Stimulated activated effector memory CD8-positive, alpha-beta T cell treated with anti-CD3 and anti-CD28 coated beads, Interleukin-12 subunit alpha, Interleukin-12 subunit beta, amount 100 ng/mL, for 72 hours (primary cell): ENCODE measurements at regions not wholly inside any gene's neighbourhood (a gene's known extent, or its start where the extent isn't known, plus 50 kb on each side); places are given as distances from the start of the nearest gene placed in this dataset.
A peak's percentile ranks its signal among the peaks of the same experiment; 100 is the strongest.

Experiments used
- ATAC-seq: fragments of 150-1000 bp; cut with Tn5 transposase; 2 replicates; pipeline ENCODE4 v1.10.0; 2021
- DNase-seq, 2 donors: peaks; one replicate each; pipeline ENCODE4 v3.0.0; 2021 to 2022; ENCODE audit warnings: low spot score in 2 of 2
- H3K27ac Mint-ChIP-seq: one replicate; pipeline ENCODE4 v1.8.0; 2022; ENCODE audit warnings: mild to moderate bottlenecking, mixed read lengths
- H3K36me3 Mint-ChIP-seq: one replicate; pipeline ENCODE4 v1.8.0; 2022; ENCODE audit warnings: mild to moderate bottlenecking, mixed read lengths
- H3K4me1 Mint-ChIP-seq: one replicate; pipeline ENCODE4 v1.8.0; 2022; ENCODE audit warnings: mixed read lengths
- H3K4me3 Mint-ChIP-seq: one replicate; pipeline ENCODE4 v1.8.0; 2022; ENCODE audit warnings: mild to moderate bottlenecking, mixed read lengths
- H3K9me3 Mint-ChIP-seq: one replicate; pipeline ENCODE4 v1.8.0; 2022; ENCODE audit warnings: mixed read lengths

DNA sequence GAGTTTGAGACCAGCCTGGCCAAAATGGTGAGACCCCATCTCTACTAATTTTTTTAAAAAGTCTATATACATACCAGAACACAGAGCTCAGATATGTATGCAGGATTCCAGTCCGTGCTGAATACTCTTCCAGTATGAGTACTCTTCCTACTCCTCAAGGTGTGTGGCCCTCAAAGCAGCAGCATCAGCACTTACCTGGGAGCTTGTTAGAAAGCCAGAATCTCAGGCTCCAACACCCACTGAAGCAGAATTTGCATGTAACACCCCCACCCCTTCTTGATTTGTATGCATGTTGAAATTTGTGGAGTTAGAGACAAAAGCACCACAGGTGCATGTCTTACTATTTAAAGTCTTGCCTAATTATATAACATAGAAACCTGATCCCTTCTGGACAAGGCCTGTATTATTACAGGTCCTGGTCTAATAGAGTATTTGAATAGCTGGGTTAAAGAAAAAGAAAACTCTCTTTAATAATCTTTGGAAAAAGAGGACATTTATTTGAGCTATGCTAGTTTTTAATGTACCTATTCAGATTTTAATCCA lies 50.3 kb upstream of the NFE2L2 start:
- Mint-ChIP-seq H3K4me3 (no peak overlapping the region), H3K27ac (no peak overlapping the region), H3K9me3 (peaks cover 4% of the 10 kb centered on the region), H3K36me3 (no peaks in the 10 kb centered on the region), H3K4me1 (peaks cover 11% of the 10 kb centered on the region)
- DNase-seq (no peak), ATAC-seq (no peak)

DNA sequence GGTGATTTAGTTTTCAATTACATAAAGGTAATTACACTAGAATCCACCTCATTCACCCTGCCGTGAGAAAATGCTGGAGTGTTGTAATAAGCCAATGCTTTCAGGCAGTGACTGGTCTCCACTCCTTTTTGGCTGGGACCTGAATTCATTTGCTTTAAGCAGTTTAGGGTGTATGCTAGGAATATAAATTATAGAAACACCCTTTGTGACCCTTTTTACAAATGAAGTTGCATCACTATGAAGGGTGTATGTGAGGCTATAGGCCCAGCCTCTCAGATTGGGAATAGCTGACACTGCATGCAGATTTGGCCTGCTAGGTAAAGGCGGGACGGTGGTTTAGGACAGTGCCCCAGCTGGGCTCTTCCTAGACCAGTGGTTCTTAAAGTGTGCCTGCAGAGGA lies 50.8 kb upstream of the NFE2L2 start:
- Mint-ChIP-seq H3K36me3 (no peaks in the 10 kb centered on the region), H3K27ac (no peak overlapping the region), H3K4me1 (peaks cover 7% of the 10 kb centered on the region), H3K9me3 (peaks cover 4% of the 10 kb centered on the region), H3K4me3 (no peak overlapping the region)
- DNase-seq (no peak), ATAC-seq (no peak)

DNA sequence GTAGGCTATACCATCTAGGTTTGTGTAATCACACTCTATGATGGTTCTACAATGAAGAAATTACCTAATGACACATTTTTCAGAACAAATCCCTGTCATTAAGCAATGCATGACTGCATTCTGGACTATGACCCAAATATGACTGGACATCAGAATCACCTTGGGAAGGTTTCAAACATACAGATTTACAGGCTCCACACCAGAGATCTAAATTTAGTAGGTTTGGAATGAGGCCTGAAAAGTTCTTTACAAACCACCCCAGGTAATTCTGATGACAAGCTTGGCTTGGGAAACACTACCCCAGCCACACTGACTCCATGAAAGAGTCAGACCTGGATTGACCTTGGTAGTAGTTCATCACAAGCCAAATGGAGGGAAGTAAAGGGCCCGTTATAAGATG lies 52.2 kb upstream of the NFE2L2 start:
- DNase-seq (no peak), ATAC-seq (no peak)
- no peaks in the 10 kb centered on the region for H3K4me1 Mint-ChIP-seq
- no peaks in the 10 kb centered on the region for H3K36me3 Mint-ChIP-seq
- H3K27ac Mint-ChIP-seq: no peak overlapping the region
- no peak overlapping the region for H3K4me3 Mint-ChIP-seq
- H3K9me3 Mint-ChIP-seq: peaks cover 4% of the 10 kb centered on the region

DNA sequence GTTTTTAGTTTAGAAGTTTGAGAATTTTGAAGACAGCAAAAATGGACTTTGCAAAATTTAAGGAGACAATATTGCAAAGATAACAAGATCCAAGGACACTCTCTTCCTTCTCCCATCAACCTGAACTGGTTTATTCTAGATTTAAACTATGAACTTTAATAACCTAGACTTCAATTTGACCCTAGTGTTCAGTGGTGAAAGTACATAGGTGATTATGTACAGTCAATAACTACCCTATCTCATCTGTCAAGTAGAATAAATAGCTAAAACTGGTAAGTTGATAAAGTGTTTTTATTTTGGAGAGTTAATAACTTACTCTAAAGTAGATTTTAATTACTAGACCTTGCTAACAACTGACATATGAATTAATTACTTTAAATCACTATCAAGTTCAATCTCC lies 52.9 kb upstream of the NFE2L2 start:
- ATAC-seq: no peak
- Mint-ChIP-seq H3K4me1 (no peaks in the 10 kb centered on the region), H3K27ac (no peak overlapping the region)

DNA sequence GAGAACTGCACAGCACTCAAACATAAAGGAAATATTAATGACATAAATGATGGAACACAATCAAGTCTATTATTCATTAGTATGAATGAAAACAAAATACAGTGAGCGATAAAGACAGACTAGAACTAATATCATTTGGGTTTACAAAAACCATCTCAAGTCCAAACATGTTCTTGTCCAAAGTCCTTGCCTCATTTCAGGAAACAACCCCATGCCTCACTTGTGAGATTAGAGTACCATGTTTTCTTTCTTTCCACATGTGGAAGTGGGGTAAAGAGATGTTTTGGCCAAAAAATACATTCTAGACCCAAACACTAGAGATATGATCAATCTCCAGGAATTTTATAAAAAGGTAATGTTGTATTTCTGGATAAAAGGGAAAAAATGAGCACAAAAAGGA lies 53.3 kb upstream of the NFE2L2 start:
- Mint-ChIP-seq H3K36me3 (no peaks in the 10 kb centered on the region), H3K9me3 (no peaks in the 10 kb centered on the region), H3K4me3 (no peak overlapping the region), H3K27ac (no peak overlapping the region), H3K4me1 (no peaks in the 10 kb centered on the region)
- DNase-seq: no peak
- no peak for ATAC-seq

More for the DNA sequence above, 52.9 kb upstream of the NFE2L2 start:
- DNase-seq: no peak
- H3K36me3 Mint-ChIP-seq: no peaks in the 10 kb centered on the region
- no peak overlapping the region for H3K4me3 Mint-ChIP-seq
- H3K9me3 Mint-ChIP-seq: no peaks in the 10 kb centered on the region

DNA sequence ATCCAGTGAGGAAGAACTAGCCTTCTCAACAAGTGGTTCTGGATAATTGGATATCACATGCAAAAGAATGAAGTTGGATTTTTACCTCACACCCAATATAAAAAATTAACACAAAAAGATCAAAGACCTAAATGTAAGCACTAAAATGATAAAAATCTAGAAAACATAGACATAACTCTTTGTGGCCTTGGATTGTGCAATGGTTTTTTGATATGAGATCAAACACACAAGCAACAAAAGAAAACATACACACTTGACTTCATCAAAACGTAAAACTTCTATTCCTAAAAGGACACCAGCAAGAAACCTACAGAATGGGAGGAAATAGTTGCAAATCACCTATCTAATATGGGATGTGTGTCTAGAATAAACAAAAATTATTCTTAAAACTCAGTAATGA lies 54.1 kb upstream of the NFE2L2 start:
- Mint-ChIP-seq H3K4me3 (no peak overlapping the region), H3K36me3 (no peaks in the 10 kb centered on the region), H3K4me1 (no peaks in the 10 kb centered on the region), H3K27ac (no peak overlapping the region), H3K9me3 (no peaks in the 10 kb centered on the region)
- ATAC-seq (no peak), DNase-seq (no peak)

DNA sequence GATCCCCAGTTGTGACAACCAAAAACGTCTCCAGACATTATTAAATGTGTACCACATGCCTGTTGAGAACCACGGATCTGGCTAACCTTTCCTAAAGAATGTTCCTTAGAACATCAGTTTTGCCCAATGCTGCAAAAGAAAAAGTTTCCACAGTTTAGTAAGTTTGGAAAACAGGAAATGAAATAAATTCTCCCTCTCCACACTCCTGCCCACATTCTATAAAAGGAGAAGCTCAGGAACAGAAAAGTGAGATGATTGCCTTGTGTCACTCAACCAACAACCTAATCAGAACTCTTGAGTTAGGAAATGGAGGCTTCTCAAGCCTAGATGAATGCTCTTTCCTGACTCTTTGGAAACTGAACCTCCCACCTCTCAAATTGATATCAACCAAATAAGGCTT lies 56.1 kb upstream of the NFE2L2 start:
- Mint-ChIP-seq H3K27ac (no peak overlapping the region), H3K9me3 (no peaks in the 10 kb centered on the region), H3K4me3 (no peak overlapping the region), H3K4me1 (no peaks in the 10 kb centered on the region), H3K36me3 (no peaks in the 10 kb centered on the region)
- ATAC-seq (no peak), DNase-seq (no peak)

DNA sequence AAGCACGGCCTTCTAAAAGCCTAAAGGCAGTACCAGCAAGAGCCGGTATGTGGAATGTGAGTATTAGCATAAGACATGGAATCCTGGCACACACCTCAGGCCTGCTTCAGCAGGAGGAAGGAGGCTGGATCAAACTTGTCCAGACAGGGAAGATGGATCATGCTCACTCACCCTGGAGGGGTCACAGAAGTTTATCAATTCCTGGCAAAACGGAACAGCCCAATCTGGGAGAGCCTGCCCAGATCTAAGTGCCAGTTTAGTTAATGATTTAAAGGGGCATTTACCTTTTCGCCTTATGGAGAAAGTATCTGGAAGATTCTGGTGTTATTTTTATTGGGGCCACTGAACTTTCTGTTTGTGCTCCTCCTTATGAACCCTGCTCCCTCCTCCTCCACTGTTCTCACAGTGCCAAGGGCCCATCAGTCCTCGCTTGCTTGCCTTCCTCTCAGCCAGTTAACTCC lies 58.3 kb upstream of the NFE2L2 start:
- H3K27ac Mint-ChIP-seq: no peak overlapping the region
- H3K36me3 Mint-ChIP-seq: no peaks in the 10 kb centered on the region
- DNase-seq (no peak), ATAC-seq (no peak)
- no peaks in the 10 kb centered on the region for H3K4me1 Mint-ChIP-seq
- H3K4me3 Mint-ChIP-seq: no peak overlapping the region
- H3K9me3 Mint-ChIP-seq: no peaks in the 10 kb centered on the region

DNA sequence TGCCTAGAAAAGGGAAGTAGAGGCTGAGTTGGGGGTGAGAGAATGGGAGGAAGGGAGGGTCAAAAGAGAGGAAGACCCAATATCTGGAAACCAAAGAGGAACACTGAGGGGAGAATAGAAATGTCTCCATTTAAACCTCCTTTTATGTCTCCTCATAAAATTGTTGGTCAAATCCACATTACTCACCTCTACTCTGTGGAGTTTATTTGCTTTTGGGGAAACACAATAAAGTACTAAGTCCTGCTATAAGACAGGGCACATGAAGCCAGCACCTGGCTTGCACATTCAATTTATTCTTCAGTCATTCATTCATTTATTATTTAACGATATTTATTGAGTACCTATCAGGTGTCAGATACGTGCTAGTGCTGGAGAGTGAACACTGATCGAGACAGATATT lies 60.3 kb upstream of the NFE2L2 start:
- ATAC-seq (no peak), DNase-seq (no peak)
- Mint-ChIP-seq H3K4me3 (no peak overlapping the region), H3K27ac (peak overlapping the region; percentile 4), H3K4me1 (no peaks in the 10 kb centered on the region), H3K9me3 (no peaks in the 10 kb centered on the region), H3K36me3 (no peaks in the 10 kb centered on the region)

DNA sequence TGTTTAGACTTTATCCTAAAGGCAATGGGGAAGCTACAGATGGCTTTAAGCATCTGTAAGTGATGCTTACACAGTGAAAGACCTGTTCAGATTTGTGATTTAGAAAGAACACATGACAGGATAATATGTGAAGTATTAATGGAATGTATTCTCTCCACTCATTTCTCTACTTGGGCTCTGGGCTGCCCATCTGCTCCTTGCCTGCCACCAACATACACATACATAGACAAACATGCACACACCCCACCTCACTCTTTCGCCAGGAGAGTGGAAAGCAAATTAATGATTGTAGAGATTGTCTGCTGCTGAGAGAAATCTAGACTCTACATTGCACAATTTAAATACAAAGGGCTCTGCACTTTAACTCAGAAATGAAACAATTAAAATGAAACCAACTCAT lies 61.0 kb upstream of the NFE2L2 start:
- Mint-ChIP-seq H3K4me3 (no peak overlapping the region), H3K27ac (no peak overlapping the region), H3K36me3 (no peaks in the 10 kb centered on the region), H3K9me3 (no peaks in the 10 kb centered on the region), H3K4me1 (no peaks in the 10 kb centered on the region)
- DNase-seq (no peak), ATAC-seq (no peak)

DNA sequence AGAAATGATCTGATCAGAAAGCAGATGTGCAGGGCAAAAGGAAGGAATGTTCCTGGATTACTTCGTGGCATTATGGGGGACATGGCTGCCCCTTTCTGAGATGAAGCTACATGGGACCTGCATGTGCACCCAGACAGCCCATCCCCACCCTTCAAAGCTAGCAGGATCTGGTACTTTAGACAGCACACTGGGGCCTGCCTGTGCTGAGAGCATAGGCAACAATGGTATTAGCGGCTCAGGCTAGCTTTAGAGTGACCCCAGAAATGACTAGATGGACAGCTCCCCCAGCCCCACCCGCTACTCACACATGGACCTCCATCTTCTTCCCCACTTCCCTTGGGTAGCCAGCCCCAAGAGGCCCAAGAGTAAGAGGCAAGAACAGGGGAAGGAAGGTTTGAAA lies 61.5 kb upstream of the NFE2L2 start:
- H3K4me3 Mint-ChIP-seq: no peak overlapping the region
- H3K36me3 Mint-ChIP-seq: no peaks in the 10 kb centered on the region
- ATAC-seq (no peak), DNase-seq (no peak)
- H3K27ac Mint-ChIP-seq: no peak overlapping the region
- H3K9me3 Mint-ChIP-seq: no peaks in the 10 kb centered on the region
- H3K4me1 Mint-ChIP-seq: no peaks in the 10 kb centered on the region

DNA sequence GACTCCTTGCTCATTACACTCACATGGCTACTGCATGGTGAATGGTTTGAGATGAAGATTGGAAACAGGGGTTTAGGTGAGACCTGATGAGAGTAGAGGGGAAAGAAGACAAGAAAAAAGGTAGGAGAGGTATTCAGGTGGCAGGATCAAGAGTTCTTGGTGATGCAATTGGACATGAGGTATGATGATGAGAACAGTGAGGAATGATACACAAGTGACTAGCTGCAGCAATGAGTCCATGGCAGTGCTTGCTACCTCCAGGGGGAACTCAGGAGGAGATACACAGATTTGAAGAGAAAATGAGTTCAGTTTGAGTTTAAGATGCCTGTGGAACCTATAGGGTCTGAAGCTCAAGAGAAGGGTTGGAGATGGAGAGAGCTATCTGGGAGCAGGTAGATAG lies 62.1 kb upstream of the NFE2L2 start:
- no peaks in the 10 kb centered on the region for H3K9me3 Mint-ChIP-seq
- no peak overlapping the region for H3K27ac Mint-ChIP-seq
- DNase-seq (no peak), ATAC-seq (no peak)
- no peaks in the 10 kb centered on the region for H3K36me3 Mint-ChIP-seq
- no peaks in the 10 kb centered on the region for H3K4me1 Mint-ChIP-seq
- H3K4me3 Mint-ChIP-seq: no peak overlapping the region

DNA sequence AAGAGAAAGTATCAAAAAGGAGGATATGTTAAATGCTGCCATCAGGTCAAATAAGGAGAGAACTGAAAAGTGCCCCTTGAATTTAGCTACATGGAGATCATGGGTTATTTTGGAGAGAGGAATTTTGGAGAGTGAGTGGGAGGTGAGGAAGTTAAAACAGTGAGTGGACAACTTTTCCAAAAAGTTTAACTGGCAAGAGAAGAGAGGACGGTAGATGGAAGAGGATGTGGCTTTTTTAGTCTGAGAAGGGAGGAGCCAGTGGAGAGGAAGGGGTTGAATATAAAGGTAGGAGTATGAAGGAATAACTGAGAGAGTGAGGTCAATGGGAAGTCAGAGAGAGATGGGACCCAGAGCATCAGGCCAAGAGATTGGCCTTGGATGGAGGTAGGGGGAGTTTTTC lies 62.5 kb upstream of the NFE2L2 start:
- ATAC-seq (no peak), DNase-seq (no peak)
- Mint-ChIP-seq H3K4me3 (no peak overlapping the region), H3K27ac (no peak overlapping the region), H3K9me3 (no peaks in the 10 kb centered on the region), H3K36me3 (no peaks in the 10 kb centered on the region), H3K4me1 (no peaks in the 10 kb centered on the region)

DNA sequence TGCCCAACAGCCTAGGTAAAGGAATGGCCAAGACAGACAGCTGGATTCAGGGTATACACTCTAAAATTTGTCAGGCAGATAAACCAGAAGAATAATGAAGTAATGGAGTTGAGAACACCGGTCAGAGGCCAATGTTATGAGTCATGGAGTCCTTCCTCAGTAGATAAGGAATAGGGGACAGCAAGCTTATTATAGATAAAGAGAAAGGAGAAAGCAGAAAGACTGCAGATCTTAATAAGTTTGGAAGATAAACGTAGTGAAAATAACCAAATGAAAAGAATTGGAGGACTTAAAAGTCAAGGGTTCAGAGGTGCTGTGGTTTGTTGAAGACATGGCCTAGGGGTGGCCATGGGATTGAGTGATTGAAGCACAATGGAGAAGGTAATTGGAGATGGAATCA lies 63.5 kb upstream of the NFE2L2 start:
- no peaks in the 10 kb centered on the region for H3K4me1 Mint-ChIP-seq
- no peak for DNase-seq
- H3K27ac Mint-ChIP-seq: no peak overlapping the region
- H3K36me3 Mint-ChIP-seq: no peaks in the 10 kb centered on the region
- ATAC-seq: no peak
- no peak overlapping the region for H3K4me3 Mint-ChIP-seq
- H3K9me3 Mint-ChIP-seq: no peaks in the 10 kb centered on the region

DNA sequence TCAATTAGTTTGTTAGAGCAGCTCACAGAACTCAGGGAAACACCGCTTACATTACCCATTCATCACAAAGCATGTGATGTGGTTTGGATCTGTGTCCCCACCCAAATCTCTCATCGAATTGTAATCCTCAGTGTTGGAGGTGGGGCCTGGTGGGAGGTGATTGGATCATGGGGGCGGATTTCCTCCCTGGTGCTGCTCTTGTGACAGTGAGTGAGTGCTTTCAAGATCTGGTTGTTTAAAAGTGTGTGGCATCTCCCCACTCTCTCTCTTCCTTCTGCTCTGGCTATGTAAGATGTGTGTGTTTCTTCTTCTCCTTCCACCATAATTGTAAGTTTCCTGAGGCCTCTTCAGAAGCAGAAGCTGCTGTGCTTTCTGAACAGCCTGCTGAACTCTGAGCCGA lies 63.5 kb upstream of the AGPS start:
- Mint-ChIP-seq H3K9me3 (no peaks in the 10 kb centered on the region), H3K27ac (no peak overlapping the region), H3K4me1 (no peaks in the 10 kb centered on the region), H3K4me3 (no peak overlapping the region), H3K36me3 (no peaks in the 10 kb centered on the region)
- DNase-seq: no peak
- no peak for ATAC-seq

DNA sequence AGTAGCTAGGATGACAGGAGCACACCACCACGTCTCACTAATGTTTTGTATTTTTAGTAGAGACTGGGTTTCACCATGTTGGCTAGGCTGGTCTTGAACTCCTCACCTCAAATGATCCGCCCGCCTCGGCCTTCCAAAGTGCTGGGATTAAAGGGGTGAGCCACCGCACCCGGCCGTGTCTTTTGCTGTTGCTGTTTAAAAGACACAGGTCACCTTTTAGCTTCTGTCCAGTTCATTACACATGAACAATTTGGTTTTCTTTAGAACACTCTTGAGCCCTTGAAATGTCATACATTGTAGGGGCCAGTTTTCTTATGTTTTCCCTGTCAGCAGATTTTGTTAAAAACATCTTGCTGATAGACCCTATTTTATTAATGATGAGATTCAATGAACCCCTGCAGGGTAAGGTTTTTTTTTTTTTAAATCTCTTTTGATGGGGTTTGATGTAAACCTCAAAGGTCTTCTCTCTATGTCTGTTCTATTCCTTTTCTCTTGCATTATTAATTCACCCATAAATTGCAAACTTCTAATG lies 61.0 kb upstream of the AGPS start:
- Mint-ChIP-seq H3K36me3 (no peaks in the 10 kb centered on the region), H3K4me1 (no peaks in the 10 kb centered on the region), H3K4me3 (no peak overlapping the region), H3K9me3 (no peaks in the 10 kb centered on the region), H3K27ac (no peak overlapping the region)
- DNase-seq (no peak), ATAC-seq (no peak)
